NCI-H526 (cell line): ENCODE measurements at regions not wholly inside any gene's neighbourhood (a gene's known extent, or its start where the extent isn't known, plus 50 kb on each side); places are given as distances from the start of the nearest gene placed in this dataset.
"Not testable (repeated sequence)": the region's sequence is repeated elsewhere in the genome, so short reads cannot be mapped to it uniquely, and the experiment has no call there.

Experiments used
- DNase-seq, 2 experiments: peaks; one replicate each; lab custom pipeline; 2025; lab: John Stamatoyannopoulos, UW

- no peak for DNase-seq
Measured at GRCh38 chr17:73851091-73851490, 206.8 kb upstream of the SDK2 start.

GRCh38 chr17:73851921-73852320 is 207.7 kb upstream of the SDK2 start:
- no peak for DNase-seq

GRCh38 chr17:73855720-73856333 is 211.6 kb upstream of the SDK2 start:
- DNase-seq: no peak

GRCh38 chr17:73856556-73856955 is 212.3 kb upstream of the SDK2 start:
- no peak for DNase-seq

- DNase-seq: not testable (repeated sequence)
Measured at GRCh38 chr17:73859439-73860008, 215.3 kb upstream of the SDK2 start.

GRCh38 chr17:73861543-73861942 is 217.3 kb upstream of the SDK2 start:
- DNase-seq: no peak

- no peak for DNase-seq
Measured at GRCh38 chr17:73863761-73864535, 219.7 kb upstream of the SDK2 start.

- no peak for DNase-seq
Measured at GRCh38 chr17:73865831-73866230, 221.6 kb upstream of the SDK2 start.

GRCh38 chr17:73867056-73867455 is 222.8 kb upstream of the SDK2 start:
- no peak for DNase-seq

GRCh38 chr17:73870068-73870467 is 225.8 kb upstream of the SDK2 start:
- DNase-seq: no peak

- peak in 1 of 2 experiments; percentile 21 for DNase-seq
Measured at GRCh38 chr17:73870473-73870872, 226.2 kb upstream of the SDK2 start.

GRCh38 chr17:73872816-73873215 is 228.6 kb upstream of the SDK2 start:
- no peak for DNase-seq

GRCh38 chr17:73874008-73874720 is 229.9 kb upstream of the SDK2 start:
- DNase-seq: no peak

GRCh38 chr17:73875346-73875745 is 231.1 kb upstream of the SDK2 start:
- DNase-seq: no peak

GRCh38 chr17:73877962-73878361 is 233.7 kb upstream of the SDK2 start:
- no peak for DNase-seq

- DNase-seq: no peak
Measured at GRCh38 chr17:73878923-73879322, 234.7 kb upstream of the SDK2 start.

GRCh38 chr17:73879987-73880386 is 235.7 kb upstream of the SDK2 start:
- no peak for DNase-seq

- no peak for DNase-seq
Measured at GRCh38 chr17:73882590-73882989, 238.3 kb upstream of the SDK2 start.

GRCh38 chr17:73883175-73883574 is 238.9 kb upstream of the SDK2 start:
- DNase-seq: no peak

- DNase-seq: no peak
Measured at GRCh38 chr17:73887739-73888138, 243.5 kb upstream of the SDK2 start.

GRCh38 chr17:73888862-73889261 is 244.6 kb upstream of the SDK2 start:
- no peak for DNase-seq

GRCh38 chr17:73889439-73889838 is 245.2 kb upstream of the SDK2 start:
- DNase-seq: no peak
